Activated B cell treated with CpG ODN at 0.5 μM for 24 hours (primary cell): ENCODE measurements at regions not wholly inside any gene's neighbourhood (a gene's known extent, or its start where the extent isn't known, plus 50 kb on each side); places are given as distances from the start of the nearest gene placed in this dataset.

Source experiments
- ATAC-seq: fragments of 200-7000 bp; cut with Tn5 transposase; one replicate; pipeline ENCODE4 v1.10.0; 2021; ENCODE audit warnings: low read depth, mild to moderate bottlenecking, moderate library complexity
- CTCF ChIA-PET: fragments of 350-600 bp; sonication (Branson Sonifier 250); formaldehyde crosslinking; loops from one replicate; lab custom pipeline; 2021; ENCODE audit warnings: antibody characterized with exemption; lab: Charles Lee
- POLR2A ChIA-PET: fragments of 350-600 bp; sonication (Branson Sonifier 250); formaldehyde crosslinking; loops from one replicate; lab custom pipeline; 2021; ENCODE audit warnings: antibody characterized with exemption; lab: Charles Lee
- DNase-seq: peaks from one replicate; pipeline ENCODE4 v3.0.0; 2022
- H3K27ac Mint-ChIP-seq: one replicate; pipeline ENCODE4 v1.8.0; 2020; ENCODE audit warnings: mixed read lengths
- H3K27me3 Mint-ChIP-seq: one replicate; pipeline ENCODE4 v1.8.0; 2021; ENCODE audit warnings: mixed read lengths
- H3K36me3 Mint-ChIP-seq: one replicate; pipeline ENCODE4 v1.8.0; 2021; ENCODE audit warnings: low read depth, mixed read lengths
- H3K4me1 Mint-ChIP-seq: one replicate; pipeline ENCODE4 v1.8.0; 2021; ENCODE audit warnings: mixed read lengths
- H3K4me3 Mint-ChIP-seq: one replicate; pipeline ENCODE4 v1.8.0; 2020; ENCODE audit warnings: mild to moderate bottlenecking, mixed read lengths
- H3K9me3 Mint-ChIP-seq: one replicate; pipeline ENCODE4 v1.8.0; 2020; ENCODE audit warnings: mixed read lengths
- CTCF ChIP-seq: fragments of 200-600 bp; IDR thresholded peaks from one replicate; pipeline ENCODE4 v1.8.0; 2022; ENCODE audit warnings: antibody characterized with exemption, mild to moderate bottlenecking
- intact Hi-C: fragments of 100-400 bp; cut with micrococcal nuclease; formaldehyde crosslinking; loops from one replicate; pipeline ENCODE4 v1.15.1; 2024

GRCh38 chrX:115494161-115494560 lies 66.8 kb upstream of the PLS3 start:
- Mint-ChIP-seq H3K4me3 (no peak overlapping the region), H3K9me3 (no peaks in the 10 kb centered on the region), H3K27ac (no peak overlapping the region), H3K36me3 (no peaks in the 10 kb centered on the region), H3K27me3 (no peaks in the 10 kb centered on the region), H3K4me1 (no peaks in the 10 kb centered on the region)
- POLR2A ChIA-PET, result no interaction called here
- DNase-seq (no peak), ATAC-seq (no peak)
- CTCF ChIA-PET, result no interaction called here
- no peak for TF ChIP-seq CTCF
- intact Hi-C loops, result no loop called here

- H3K4me3 Mint-ChIP-seq, result no peak overlapping the region
- no peak for TF ChIP-seq CTCF
- ChIA-PET CTCF (no interaction called here), POLR2A (no interaction called here)
- no peak overlapping the region for H3K27ac Mint-ChIP-seq
- ATAC-seq (no peak), DNase-seq (no peak)
- H3K4me1 Mint-ChIP-seq, result no peaks in the 10 kb centered on the region
- no peaks in the 10 kb centered on the region for H3K27me3 Mint-ChIP-seq
- no peaks in the 10 kb centered on the region for H3K36me3 Mint-ChIP-seq
- H3K9me3 Mint-ChIP-seq, result no peaks in the 10 kb centered on the region
- intact Hi-C loops, result no loop called here
Observed at GRCh38 chrX:115499112-115499805, 61.7 kb upstream of the PLS3 start.

- Mint-ChIP-seq H3K27me3 (no peaks in the 10 kb centered on the region), H3K4me1 (no peaks in the 10 kb centered on the region)
- no peak for TF ChIP-seq CTCF
Observed at GRCh38 chrX:115503099-115503498, 57.9 kb upstream of the PLS3 start.

GRCh38 chrX:115504167-115504566 lies 56.8 kb upstream of the PLS3 start:
- POLR2A ChIA-PET, result no interaction called here
- no peak overlapping the region for H3K4me3 Mint-ChIP-seq
- no peaks in the 10 kb centered on the region for H3K27me3 Mint-ChIP-seq
- H3K4me1 Mint-ChIP-seq, result no peaks in the 10 kb centered on the region
- DNase-seq (no peak), ATAC-seq (no peak)
- intact Hi-C loops, result no loop called here
- CTCF ChIA-PET, result no interaction called here
- no peak overlapping the region for H3K27ac Mint-ChIP-seq
- no peaks in the 10 kb centered on the region for H3K36me3 Mint-ChIP-seq
- TF ChIP-seq CTCF, result no peak
- H3K9me3 Mint-ChIP-seq, result peaks cover 1% of the 10 kb centered on the region

More at GRCh38 chrX:115503099-115503498, 57.9 kb upstream of the PLS3 start:
- Mint-ChIP-seq H3K36me3 (no peaks in the 10 kb centered on the region), H3K9me3 (no peaks in the 10 kb centered on the region), H3K4me3 (no peak overlapping the region), H3K27ac (no peak overlapping the region)
- no peak for ATAC-seq
- no peak for DNase-seq
- intact Hi-C loops, result no loop called here
- ChIA-PET CTCF (no interaction called here), POLR2A (no interaction called here)
